Transverse colon (tissue), 4 donors: ENCODE measurements at regions not wholly inside any gene's neighbourhood (a gene's known extent, or its start where the extent isn't known, plus 50 kb on each side); places are given as distances from the start of the nearest gene placed in this dataset.

Experiments
- EP300 ChIP-seq: sonication (generic); formaldehyde crosslinking; IDR thresholded peaks from one replicate; pipeline ENCODE4 v1.6.1; 2017; ENCODE audit warnings: antibody characterized with exemption, low read depth
- POLR2A ChIP-seq: fragments of 450-650 bp; IDR thresholded peaks from one replicate; pipeline ENCODE4 v1.6.1; 2016; ENCODE audit warnings: antibody characterized with exemption, mild to moderate bottlenecking, moderate library complexity
- POLR2AphosphoS5 ChIP-seq, 3 donors: sonication (generic); formaldehyde crosslinking; IDR thresholded peaks; one replicate each; pipeline ENCODE4 v1.6.1; 2016; ENCODE audit warnings: antibody characterized with exemption in 3 of 3
- TF ChIP-seq, protein P1 (sequence below), 5 experiments: fragments of 200-600 bp in 3 of 5; fragments of 450-650 bp in 2 of 5; sonication (generic) in 3 of 5; IDR thresholded peaks; 1 replicate in 2 of 5; 2 replicates in 3 of 5; pipeline ENCODE4 v1.5.1; 2016 to 2017; ENCODE audit warnings: antibody characterized with exemption in 5 of 5, inconsistent platforms in 3 of 5, mild to moderate bottlenecking in 2 of 5, moderate library complexity in 1 of 5

DNA sequence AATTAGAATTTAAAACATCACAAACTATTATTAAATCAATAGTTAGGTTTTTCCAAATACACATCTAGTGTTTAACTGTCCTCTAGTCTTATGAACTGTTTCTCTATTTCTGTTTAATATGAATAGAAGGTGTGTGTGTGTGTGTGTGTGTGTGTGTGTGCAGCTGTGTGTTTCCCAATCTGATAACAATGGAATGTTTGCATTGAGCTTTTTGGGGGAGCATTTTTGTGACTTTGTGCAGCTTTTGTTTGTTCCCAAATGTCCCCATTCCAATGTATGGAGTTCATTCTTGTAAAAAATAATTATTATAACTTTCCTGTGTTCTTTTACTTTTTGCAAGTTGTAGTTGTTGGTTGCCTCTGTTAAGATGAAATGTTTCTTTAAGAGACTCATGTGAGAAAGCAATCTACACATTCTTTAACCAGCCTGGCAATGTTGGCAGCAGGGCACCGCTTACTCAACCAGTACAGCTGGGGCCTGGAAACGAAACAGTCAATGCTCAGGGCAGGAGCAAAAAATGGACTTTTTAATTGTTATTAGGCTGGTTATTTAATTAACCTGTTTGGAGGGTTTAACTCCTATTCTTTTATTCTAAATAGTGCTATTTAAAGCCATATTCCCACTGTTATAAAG lies 354.3 kb downstream of the SRGAP2C start:
- TF ChIP-seq, protein P1, sequence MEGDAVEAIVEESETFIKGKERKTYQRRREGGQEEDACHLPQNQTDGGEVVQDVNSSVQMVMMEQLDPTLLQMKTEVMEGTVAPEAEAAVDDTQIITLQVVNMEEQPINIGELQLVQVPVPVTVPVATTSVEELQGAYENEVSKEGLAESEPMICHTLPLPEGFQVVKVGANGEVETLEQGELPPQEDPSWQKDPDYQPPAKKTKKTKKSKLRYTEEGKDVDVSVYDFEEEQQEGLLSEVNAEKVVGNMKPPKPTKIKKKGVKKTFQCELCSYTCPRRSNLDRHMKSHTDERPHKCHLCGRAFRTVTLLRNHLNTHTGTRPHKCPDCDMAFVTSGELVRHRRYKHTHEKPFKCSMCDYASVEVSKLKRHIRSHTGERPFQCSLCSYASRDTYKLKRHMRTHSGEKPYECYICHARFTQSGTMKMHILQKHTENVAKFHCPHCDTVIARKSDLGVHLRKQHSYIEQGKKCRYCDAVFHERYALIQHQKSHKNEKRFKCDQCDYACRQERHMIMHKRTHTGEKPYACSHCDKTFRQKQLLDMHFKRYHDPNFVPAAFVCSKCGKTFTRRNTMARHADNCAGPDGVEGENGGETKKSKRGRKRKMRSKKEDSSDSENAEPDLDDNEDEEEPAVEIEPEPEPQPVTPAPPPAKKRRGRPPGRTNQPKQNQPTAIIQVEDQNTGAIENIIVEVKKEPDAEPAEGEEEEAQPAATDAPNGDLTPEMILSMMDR (IDR thresholded peaks at IDR 0.05) = no peak
- no peak for TF ChIP-seq POLR2A
- TF ChIP-seq POLR2AphosphoS5 (IDR thresholded peaks at IDR 0.05) = no peak
- TF ChIP-seq EP300 = no peak
